Heart left ventricle (tissue), 16 donors: ENCODE measurements at regions not wholly inside any gene's neighbourhood (a gene's known extent, or its start where the extent isn't known, plus 50 kb on each side); places are given as distances from the start of the nearest gene placed in this dataset.

ENCODE experiments used
- ATAC-seq, 4 donors: fragments of 200-7000 bp; cut with Tn5 transposase; one replicate each; pipeline ENCODE4 v1.9.1; 2020 to 2022; ENCODE audit warnings: moderate library complexity in 4 of 4, mild to moderate bottlenecking in 3 of 4, moderate number of reproducible peaks in 1 of 4
- DNase-seq, 5 donors: peaks; one replicate each; pipeline ENCODE4 v3.0.0-alpha.2; 2020
- H3K27ac ChIP-seq, 12 donors: fragments of 200-600 bp; sonication (generic) in 4 of 12; one replicate each; pipeline versions ENCODE4 v1.5.0 to v1.8.0; 2016 to 2022; ENCODE audit warnings: mild to moderate bottlenecking in 2 of 12
- H3K27me3 ChIP-seq, 9 donors: fragments of 200-600 bp; sonication (generic) in 2 of 9; one replicate each; pipeline versions ENCODE4 v1.5.1 to v1.8.0; 2016 to 2022; ENCODE audit warnings: mild to moderate bottlenecking in 3 of 9
- H3K36me3 ChIP-seq, 9 donors: fragments of 200-600 bp; sonication (generic) in 2 of 9; one replicate each; pipeline versions ENCODE4 v1.5.0 to v1.8.0; 2018 to 2022; ENCODE audit warnings: mild to moderate bottlenecking in 2 of 9
- H3K4me1 ChIP-seq, 12 donors: fragments of 200-600 bp; sonication (generic) in 4 of 12; one replicate each; pipeline versions ENCODE4 v1.5.0 to v1.8.0; 2016 to 2022; ENCODE audit warnings: mild to moderate bottlenecking in 3 of 12
- H3K4me3 ChIP-seq, 12 donors: fragments of 200-600 bp; sonication (generic) in 4 of 12; one replicate each; pipeline versions ENCODE4 v1.5.0 to v1.8.0; 2017 to 2022; ENCODE audit warnings: mild to moderate bottlenecking in 9 of 12, moderate library complexity in 4 of 12
- H3K9me3 ChIP-seq, 12 donors: fragments of 200-600 bp; sonication (generic) in 4 of 12; one replicate each; pipeline versions ENCODE4 v1.5.0 to v1.8.0; 2016 to 2022; ENCODE audit warnings: mild to moderate bottlenecking in 1 of 12
- CTCF ChIP-seq, 12 donors: fragments of 200-600 bp; sonication (generic) in 4 of 12; IDR thresholded peaks; one replicate each; pipeline versions ENCODE4 v1.5.0 to v1.8.0; 2018 to 2022; ENCODE audit warnings: antibody characterized with exemption in 12 of 12, mild to moderate bottlenecking in 5 of 12
- POLR2A ChIP-seq, 2 donors: fragments of 450-650 bp; IDR thresholded peaks; one replicate each; pipeline ENCODE4 v1.6.1; 2017; ENCODE audit warnings: antibody characterized with exemption in 2 of 2, mild to moderate bottlenecking in 2 of 2, moderate library complexity in 2 of 2
- WGBS, 4 donors: extraction: QIAGEN DNeasy Blood & Tissue Kit in 2 of 4; methylation state at CpG; one replicate each; pipeline versions ENCODE4 v1.1.5 to v1.1.7; 2013 to 2018; 5-methylcytosine and 5-hydroxymethylcytosine counted together
- intact Hi-C, 10 donors: fragments of 100-400 bp; cut with DNase I; formaldehyde crosslinking; loops; one replicate each; pipeline versions ENCODE4 v1.11.1 to v1.14.2; 2022
- donor health status: ischemic (EF 13 %, LVEDD 7.1; RV severe dilation, severe dysfunction).
- donor health status: healthy with polysubstance abuse.
- donor health status: DM: no; HTN: yes; CAD: no.
- donor health status: DM: no; HTN: no; CAD: no.
- donor health status: ischemic (EF 25% LVEDD 6.9; RV normal size, moderate dysfunction).
- donor health status: ischemic (EF 25% LVEDD 5.7; RV mildly dilated, moderate dysfunction).
- donor health status: healthy.
- donor health status: DM: yes; HTN: yes; CAD: no.
- donor health status: ischemic (EF 35%, LVEDD 5.7; RV mildly dilated, moderate dysfunction).
- donor health status: nonischemic (EF 11% LVEDD 7.7; RV severe dilation, severe dysfunction).
- donor health status: DM: yes; HTN: yes; CAD: no.
- donor health status: PGD.
- donor health status: ischemic (EF 29% LVEDD 5.4; RV normal size, mild dysfunction).
- donor health status: nonischemic (EF 23%, LVEDD 6.1; RV moderate dilation, normal function).

DNA sequence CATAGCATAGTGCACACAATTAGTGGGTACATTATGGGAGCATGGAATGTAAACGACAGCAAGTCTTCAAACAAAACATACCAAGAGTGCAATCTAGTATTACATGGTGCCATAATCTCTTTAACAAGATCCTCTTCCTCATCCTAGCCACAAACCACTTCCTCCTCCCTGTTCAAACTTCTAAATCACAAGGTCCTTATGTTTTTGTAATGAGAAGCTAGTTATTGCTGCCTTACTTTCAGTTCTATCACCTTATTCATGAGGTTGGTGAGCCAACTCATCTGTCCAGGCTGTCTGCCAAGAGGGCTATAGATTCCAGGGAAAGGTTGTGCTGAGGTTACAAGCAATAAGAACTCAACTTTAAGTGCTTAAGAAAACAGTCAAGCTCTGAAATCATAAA, 195.4 kb upstream of the ARHGAP20 start:
- ATAC-seq = no peak

DNA sequence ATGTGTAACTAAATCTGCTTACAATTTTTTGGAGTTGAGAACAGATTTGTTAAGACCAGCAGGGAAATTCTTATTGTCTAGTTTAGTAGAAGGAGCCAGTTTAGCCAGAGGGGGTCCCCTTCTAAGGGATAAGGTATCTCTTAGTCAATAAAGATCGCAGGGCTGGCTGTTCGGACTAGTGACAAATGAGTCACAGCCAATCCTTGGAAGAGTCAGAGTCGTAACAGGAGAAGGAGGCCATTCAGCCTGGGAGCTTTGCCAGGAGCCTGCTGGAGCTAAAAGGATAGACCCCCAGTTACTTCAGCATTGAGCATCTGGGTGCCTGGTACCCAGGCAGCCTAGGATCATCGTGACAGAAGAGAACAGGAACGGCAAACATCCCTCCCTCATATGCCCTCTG, 191.6 kb upstream of the ARHGAP20 start:
- Histone ChIP-seq H3K9me3 (no peaks in the 10 kb centered on the region), H3K36me3 (no peaks in the 10 kb centered on the region), H3K4me3 (no peak overlapping the region), H3K4me1 (peaks cover 0 to 18% (median 0%) of the 10 kb centered on the region in 12 donors), H3K27ac (no peak overlapping the region), H3K27me3 (peaks cover 0 to 3% (median 0%) of the 10 kb centered on the region in 9 donors)
- ATAC-seq (no peak), DNase-seq (no peak)
- TF ChIP-seq POLR2A (IDR thresholded peaks at IDR 0.05) (no peak), CTCF (IDR thresholded peaks at IDR 0.05) (no peak)
- intact Hi-C loops = loop anchor here in 1 of 10 donors (10.0 kb wide), 1 partner anchor 61 kb away; no protein-coding TSS in a partner anchor
- 64 to 73% (median 68%) methylated on average over 5 of the region's 5 CpGs for WGBS, 4 donors

More for the DNA sequence above, 195.4 kb upstream of the ARHGAP20 start:
- H3K27ac ChIP-seq = peak overlapping the region in 1 of 12 donors; percentile 10
- intact Hi-C loops = loop anchor here in 1 of 10 donors (10.0 kb wide), 1 partner anchor 57 kb away; no protein-coding TSS in a partner anchor
- peaks cover 0 to 18% (median 0%) of the 10 kb centered on the region in 12 donors for H3K4me1 ChIP-seq
- DNase-seq = no peak
- H3K36me3 ChIP-seq = no peaks in the 10 kb centered on the region
- WGBS, 4 donors = 53 to 67% (median 58%) methylated on average over 1 of the region's 1 CpG
- H3K27me3 ChIP-seq = peaks cover 0 to 3% (median 0%) of the 10 kb centered on the region in 9 donors
- no peaks in the 10 kb centered on the region for H3K9me3 ChIP-seq
- H3K4me3 ChIP-seq = no peak overlapping the region
- TF ChIP-seq CTCF (IDR thresholded peaks at IDR 0.05) (no peak), POLR2A (IDR thresholded peaks at IDR 0.05) (no peak)

DNA sequence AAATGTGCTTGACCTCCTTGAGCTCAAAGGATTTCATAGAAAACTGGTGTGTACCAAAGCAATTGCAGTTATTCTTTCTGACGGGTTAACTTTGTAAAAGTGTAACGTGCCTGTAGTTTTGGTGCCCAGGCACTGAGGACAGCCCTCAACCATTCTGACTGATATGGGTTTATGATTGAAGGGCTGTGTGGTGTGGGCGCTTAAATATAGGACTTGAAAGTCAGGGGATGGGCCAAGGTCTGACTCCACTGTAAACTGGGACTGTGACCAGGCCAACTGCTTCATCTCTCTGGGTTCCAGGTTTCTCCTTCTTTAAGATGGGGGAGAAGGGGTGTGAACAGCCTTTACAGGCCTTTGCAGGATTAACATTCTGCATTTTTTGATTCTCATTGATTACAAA, 191.1 kb upstream of the ARHGAP20 start:
- no peak for ATAC-seq
- Histone ChIP-seq H3K27ac (no peak overlapping the region), H3K9me3 (no peaks in the 10 kb centered on the region), H3K4me3 (no peak overlapping the region), H3K36me3 (no peaks in the 10 kb centered on the region), H3K4me1 (peaks cover 0 to 14% (median 0%) of the 10 kb centered on the region in 12 donors), H3K27me3 (peaks cover 0 to 3% (median 0%) of the 10 kb centered on the region in 9 donors)
- TF ChIP-seq POLR2A (IDR thresholded peaks at IDR 0.05) (no peak), CTCF (IDR thresholded peaks at IDR 0.05) (no peak)
- intact Hi-C loops = loop anchor here in 1 of 10 donors (10.0 kb wide), 1 partner anchor 61 kb away; no protein-coding TSS in a partner anchor
- DNase-seq = no peak
- 76 to 87% (median 86%) methylated on average over 3 of the region's 3 CpGs for WGBS, 4 donors

DNA sequence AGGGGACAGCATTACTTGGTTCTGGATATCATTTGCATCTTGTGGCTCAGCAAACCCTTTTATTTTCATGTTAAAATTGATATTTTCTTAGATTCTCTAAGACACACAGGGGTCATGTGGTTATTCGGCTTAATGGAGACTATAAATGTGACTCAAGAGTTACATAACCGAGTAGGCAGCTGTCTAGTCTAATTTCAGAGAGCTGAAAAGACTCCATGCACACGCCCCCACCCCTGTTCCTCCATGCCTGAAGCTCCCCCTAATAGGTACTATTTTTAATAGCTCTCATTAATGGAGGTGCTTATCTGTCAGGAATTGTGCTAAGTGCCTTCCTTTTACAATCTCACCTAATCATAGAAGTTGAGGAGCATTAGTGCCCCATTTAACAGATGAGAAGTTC, 189.2 kb upstream of the ARHGAP20 start:
- DNase-seq = no peak
- H3K27me3 ChIP-seq = peaks cover 0 to 3% (median 0%) of the 10 kb centered on the region in 9 donors
- ATAC-seq = no peak
- TF ChIP-seq CTCF (IDR thresholded peaks at IDR 0.05) (no peak), POLR2A (IDR thresholded peaks at IDR 0.05) (no peak)
- no peaks in the 10 kb centered on the region for H3K36me3 ChIP-seq
- no peaks in the 10 kb centered on the region for H3K4me1 ChIP-seq
- H3K9me3 ChIP-seq = no peaks in the 10 kb centered on the region
- H3K4me3 ChIP-seq = no peak overlapping the region
- 72 to 84% (median 75%) methylated on average over 3 of the region's 3 CpGs for WGBS, 4 donors
- H3K27ac ChIP-seq = no peak overlapping the region
- intact Hi-C loops = loop anchor here in 1 of 10 donors (10.0 kb wide), 1 partner anchor 63 kb away; no protein-coding TSS in a partner anchor
